ENCODE measurements at regions not wholly inside any gene's neighbourhood (a gene's known extent, or its start where the extent isn't known, plus 50 kb on each side); places are given as distances from the start of the nearest gene placed in this dataset.

DNA sequence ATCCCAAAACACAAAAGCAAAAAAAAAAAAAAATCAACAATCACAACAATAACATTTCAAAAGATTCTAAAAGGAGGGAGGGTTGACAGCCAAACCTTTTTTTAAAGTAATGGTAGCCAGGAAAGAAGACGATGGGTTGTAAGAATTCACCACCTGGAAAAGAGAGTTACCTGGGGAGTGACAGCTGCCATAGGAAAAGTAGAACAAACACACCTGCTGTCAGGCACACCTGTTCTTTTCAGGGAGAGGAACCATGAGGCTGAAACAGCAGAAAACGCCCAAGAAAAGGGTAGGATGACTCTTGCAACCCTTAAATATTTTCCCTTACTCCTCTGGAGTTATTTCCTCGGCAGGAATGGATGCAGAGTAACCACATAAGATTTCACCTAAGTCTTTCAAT is 388.4 kb upstream of the TEX13C start (continued):
- TF ChIP-seq, protein P1, sequence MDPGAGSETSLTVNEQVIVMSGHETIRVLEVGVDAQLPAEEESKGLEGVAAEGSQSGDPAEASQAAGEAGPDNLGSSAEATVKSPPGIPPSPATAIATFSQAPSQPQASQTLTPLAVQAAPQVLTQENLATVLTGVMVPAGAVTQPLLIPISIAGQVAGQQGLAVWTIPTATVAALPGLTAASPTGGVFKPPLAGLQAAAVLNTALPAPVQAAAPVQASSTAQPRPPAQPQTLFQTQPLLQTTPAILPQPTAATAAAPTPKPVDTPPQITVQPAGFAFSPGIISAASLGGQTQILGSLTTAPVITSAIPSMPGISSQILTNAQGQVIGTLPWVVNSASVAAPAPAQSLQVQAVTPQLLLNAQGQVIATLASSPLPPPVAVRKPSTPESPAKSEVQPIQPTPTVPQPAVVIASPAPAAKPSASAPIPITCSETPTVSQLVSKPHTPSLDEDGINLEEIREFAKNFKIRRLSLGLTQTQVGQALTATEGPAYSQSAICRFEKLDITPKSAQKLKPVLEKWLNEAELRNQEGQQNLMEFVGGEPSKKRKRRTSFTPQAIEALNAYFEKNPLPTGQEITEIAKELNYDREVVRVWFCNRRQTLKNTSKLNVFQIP (CRISPR knock-in tag; IDR thresholded peaks at IDR 0.05; ENCODE audit: borderline replicate concordance, low read depth) = no peak
- no peak for TF ChIP-seq TCF4 (CRISPR knock-in tag; IDR thresholded peaks at IDR 0.05; ENCODE audit: borderline replicate concordance)
- TF ChIP-seq, protein P2, sequence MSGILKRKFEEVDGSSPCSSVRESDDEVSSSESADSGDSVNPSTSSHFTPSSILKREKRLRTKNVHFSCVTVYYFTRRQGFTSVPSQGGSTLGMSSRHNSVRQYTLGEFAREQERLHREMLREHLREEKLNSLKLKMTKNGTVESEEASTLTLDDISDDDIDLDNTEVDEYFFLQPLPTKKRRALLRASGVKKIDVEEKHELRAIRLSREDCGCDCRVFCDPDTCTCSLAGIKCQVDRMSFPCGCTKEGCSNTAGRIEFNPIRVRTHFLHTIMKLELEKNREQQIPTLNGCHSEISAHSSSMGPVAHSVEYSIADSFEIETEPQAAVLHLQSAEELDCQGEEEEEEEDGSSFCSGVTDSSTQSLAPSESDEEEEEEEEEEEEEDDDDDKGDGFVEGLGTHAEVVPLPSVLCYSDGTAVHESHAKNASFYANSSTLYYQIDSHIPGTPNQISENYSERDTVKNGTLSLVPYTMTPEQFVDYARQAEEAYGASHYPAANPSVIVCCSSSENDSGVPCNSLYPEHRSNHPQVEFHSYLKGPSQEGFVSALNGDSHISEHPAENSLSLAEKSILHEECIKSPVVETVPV (CRISPR knock-in tag; IDR thresholded peaks at IDR 0.05) = no peak
- no peak for TF ChIP-seq ZFP3 (CRISPR knock-in tag; IDR thresholded peaks at IDR 0.05)
- TF ChIP-seq ZC3H10 (CRISPR knock-in tag; IDR thresholded peaks at IDR 0.05) = no peak

DNA sequence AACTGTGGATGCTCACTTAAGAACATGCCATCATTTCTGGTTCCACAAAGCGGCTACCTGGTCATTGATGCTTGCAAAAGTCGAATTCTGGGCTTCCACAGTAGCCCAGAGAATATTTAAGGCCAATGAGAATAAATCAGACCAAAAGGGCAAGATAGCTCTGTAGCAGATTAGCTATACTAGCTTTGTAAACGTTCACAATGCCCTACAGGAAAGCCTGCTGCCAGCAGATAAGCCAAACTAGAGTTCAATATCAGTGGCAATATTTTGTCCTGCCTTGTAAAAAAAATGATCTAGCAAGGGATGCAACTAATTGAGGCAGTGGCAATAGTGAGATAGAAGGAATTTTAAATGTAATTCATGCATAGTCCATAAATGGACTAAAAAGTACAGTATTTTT is 387.7 kb upstream of the TEX13C start:
- ATAC-seq = no peak
- TF ChIP-seq ZNF565 (CRISPR knock-in tag; conservative IDR thresholded peaks at IDR 0.05; ENCODE audit: low read depth) (no peak), OSR1 (CRISPR knock-in tag; IDR thresholded peaks at IDR 0.05) (no peak), ZFP3 (CRISPR knock-in tag; IDR thresholded peaks at IDR 0.05) (no peak)
- TF ChIP-seq, protein P3, sequence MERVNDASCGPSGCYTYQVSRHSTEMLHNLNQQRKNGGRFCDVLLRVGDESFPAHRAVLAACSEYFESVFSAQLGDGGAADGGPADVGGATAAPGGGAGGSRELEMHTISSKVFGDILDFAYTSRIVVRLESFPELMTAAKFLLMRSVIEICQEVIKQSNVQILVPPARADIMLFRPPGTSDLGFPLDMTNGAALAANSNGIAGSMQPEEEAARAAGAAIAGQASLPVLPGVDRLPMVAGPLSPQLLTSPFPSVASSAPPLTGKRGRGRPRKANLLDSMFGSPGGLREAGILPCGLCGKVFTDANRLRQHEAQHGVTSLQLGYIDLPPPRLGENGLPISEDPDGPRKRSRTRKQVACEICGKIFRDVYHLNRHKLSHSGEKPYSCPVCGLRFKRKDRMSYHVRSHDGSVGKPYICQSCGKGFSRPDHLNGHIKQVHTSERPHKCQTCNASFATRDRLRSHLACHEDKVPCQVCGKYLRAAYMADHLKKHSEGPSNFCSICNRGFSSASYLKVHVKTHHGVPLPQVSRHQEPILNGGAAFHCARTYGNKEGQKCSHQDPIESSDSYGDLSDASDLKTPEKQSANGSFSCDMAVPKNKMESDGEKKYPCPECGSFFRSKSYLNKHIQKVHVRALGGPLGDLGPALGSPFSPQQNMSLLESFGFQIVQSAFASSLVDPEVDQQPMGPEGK (CRISPR knock-in tag; IDR thresholded peaks at IDR 0.05; ENCODE audit: borderline replicate concordance) = no peak

DNA sequence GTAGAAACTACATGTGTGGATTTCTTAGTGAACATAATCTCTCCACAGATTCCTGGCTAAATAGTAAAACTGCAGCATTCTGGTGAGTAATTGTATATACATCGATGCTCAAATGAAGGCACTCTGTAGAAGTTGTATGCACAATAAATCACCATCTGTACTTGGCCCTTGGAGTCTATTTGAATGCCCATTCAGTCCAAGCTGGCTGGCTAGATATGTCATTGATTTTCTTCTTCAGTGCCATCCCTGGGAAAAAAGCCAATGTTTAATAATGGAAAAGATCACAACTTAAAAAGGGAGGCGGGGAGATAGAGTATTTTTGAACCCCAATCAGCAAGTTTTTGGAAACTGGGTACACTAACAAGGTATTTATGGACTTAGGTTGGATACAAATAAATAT is 381.0 kb upstream of the TEX13C start:
- TF ChIP-seq RARB (CRISPR knock-in tag; IDR thresholded peaks at IDR 0.05) (no peak), ZNF565 (CRISPR knock-in tag; conservative IDR thresholded peaks at IDR 0.05; ENCODE audit: low read depth) (no peak), TCF4 (CRISPR knock-in tag; IDR thresholded peaks at IDR 0.05; ENCODE audit: borderline replicate concordance) (no peak), TSHZ2 (CRISPR knock-in tag; IDR thresholded peaks at IDR 0.05) (no peak), ARNTL (CRISPR knock-in tag; IDR thresholded peaks at IDR 0.05; ENCODE audit: borderline replicate concordance, low read depth) (no peak), ISL1 (CRISPR knock-in tag; IDR thresholded peaks at IDR 0.05) (no peak), TOX (CRISPR knock-in tag; IDR thresholded peaks at IDR 0.05; ENCODE audit: borderline replicate concordance) (no peak), ZNF70 (CRISPR knock-in tag; IDR thresholded peaks at IDR 0.05) (no peak), SNAI2 (CRISPR knock-in tag; IDR thresholded peaks at IDR 0.05) (no peak), ESRRG (CRISPR knock-in tag; IDR thresholded peaks at IDR 0.05) (no peak), CSDC2 (CRISPR knock-in tag; IDR thresholded peaks at IDR 0.05) (no peak)
- TF ChIP-seq, protein P3 (CRISPR knock-in tag; IDR thresholded peaks at IDR 0.05; ENCODE audit: borderline replicate concordance) = no peak
- TF ChIP-seq, protein P4, sequence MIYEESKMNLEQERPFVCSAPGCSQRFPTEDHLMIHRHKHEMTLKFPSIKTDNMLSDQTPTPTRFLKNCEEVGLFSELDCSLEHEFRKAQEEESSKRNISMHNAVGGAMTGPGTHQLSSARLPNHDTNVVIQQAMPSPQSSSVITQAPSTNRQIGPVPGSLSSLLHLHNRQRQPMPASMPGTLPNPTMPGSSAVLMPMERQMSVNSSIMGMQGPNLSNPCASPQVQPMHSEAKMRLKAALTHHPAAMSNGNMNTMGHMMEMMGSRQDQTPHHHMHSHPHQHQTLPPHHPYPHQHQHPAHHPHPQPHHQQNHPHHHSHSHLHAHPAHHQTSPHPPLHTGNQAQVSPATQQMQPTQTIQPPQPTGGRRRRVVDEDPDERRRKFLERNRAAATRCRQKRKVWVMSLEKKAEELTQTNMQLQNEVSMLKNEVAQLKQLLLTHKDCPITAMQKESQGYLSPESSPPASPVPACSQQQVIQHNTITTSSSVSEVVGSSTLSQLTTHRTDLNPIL (CRISPR knock-in tag; IDR thresholded peaks at IDR 0.05; ENCODE audit: low read depth) = no peak
- TF ChIP-seq, protein P2 (CRISPR knock-in tag; IDR thresholded peaks at IDR 0.05) = no peak
- ATAC-seq = no peak
